Upper lobe of right lung (tissue), 1 donor: ENCODE measurements at regions not wholly inside any gene's neighbourhood (a gene's known extent, or its start where the extent isn't known, plus 50 kb on each side); places are given as distances from the start of the nearest gene placed in this dataset.
"Not testable (repeated sequence)": the region's sequence is repeated elsewhere in the genome, so short reads cannot be mapped to it uniquely, and the experiment has no call there.

Experiments
- ATAC-seq: fragments of 200-7000 bp; cut with Tn5 transposase; one replicate; pipeline ENCODE4 v1.9.1; 2020; ENCODE audit warnings: mild to moderate bottlenecking, moderate library complexity
- DNase-seq: peaks from one replicate; pipeline ENCODE4 v3.0.0-alpha.2; 2020
- H3K27ac ChIP-seq: fragments of 200-600 bp; one replicate; pipeline ENCODE4 v1.8.0; 2022
- H3K27me3 ChIP-seq: fragments of 200-600 bp; one replicate; pipeline ENCODE4 v1.8.0; 2022; ENCODE audit warnings: mild to moderate bottlenecking
- H3K36me3 ChIP-seq: fragments of 200-600 bp; one replicate; pipeline ENCODE4 v1.8.0; 2022
- H3K4me1 ChIP-seq: fragments of 200-600 bp; one replicate; pipeline ENCODE4 v1.8.0; 2022
- H3K4me3 ChIP-seq: fragments of 200-600 bp; one replicate; pipeline ENCODE4 v1.8.0; 2022; ENCODE audit warnings: mild to moderate bottlenecking
- H3K9me3 ChIP-seq: fragments of 200-600 bp; one replicate; pipeline ENCODE4 v1.8.0; 2022
- CTCF ChIP-seq: fragments of 200-600 bp; IDR thresholded peaks from one replicate; pipeline ENCODE4 v1.8.0; 2022; ENCODE audit warnings: antibody characterized with exemption
- intact Hi-C: fragments of 100-400 bp; cut with DNase I; formaldehyde crosslinking; loops from one replicate; pipeline ENCODE4 v1.11.0; 2022
- donor health status: DM: no; HTN: yes; CAD: no; lungs with severe emphysema.

- H3K4me1 ChIP-seq, result no peaks in the 10 kb centered on the region
- ATAC-seq (no peak), DNase-seq (no peak)
- no peak overlapping the region for H3K27ac ChIP-seq
- TF ChIP-seq CTCF, result no peak
- H3K27me3 ChIP-seq, result no peaks in the 10 kb centered on the region
- H3K36me3 ChIP-seq, result no peaks in the 10 kb centered on the region
- intact Hi-C loops, result no loop called here
- H3K4me3 ChIP-seq, result no peak overlapping the region
- H3K9me3 ChIP-seq, result no peaks in the 10 kb centered on the region
These were observed 61.4 kb upstream of the ENPEP start for GRCh38 chr4:110414561-110414920.

- H3K27ac ChIP-seq, ATAC-seq, H3K4me3 ChIP-seq, H3K27me3 ChIP-seq, H3K4me1 ChIP-seq, H3K36me3 ChIP-seq, DNase-seq, intact Hi-C loops, H3K9me3 ChIP-seq: not testable (repeated sequence)
These were observed 62.0 kb upstream of the ENPEP start for GRCh38 chr4:110413807-110414560.

- Histone ChIP-seq H3K4me3 (no peak overlapping the region), H3K36me3 (no peaks in the 10 kb centered on the region), H3K27ac (no peak overlapping the region), H3K9me3 (no peaks in the 10 kb centered on the region), H3K4me1 (no peaks in the 10 kb centered on the region), H3K27me3 (no peaks in the 10 kb centered on the region)
- DNase-seq (no peak), ATAC-seq (no peak)
- intact Hi-C loops, result no loop called here
- no peak for TF ChIP-seq CTCF
These were observed 63.4 kb upstream of the ENPEP start for GRCh38 chr4:110412354-110413065.

GRCh38 chr4:110411574-110412011 lies 64.4 kb upstream of the ENPEP start:
- no peaks in the 10 kb centered on the region for H3K36me3 ChIP-seq
- DNase-seq, result no peak
- no peaks in the 10 kb centered on the region for H3K4me1 ChIP-seq
- ATAC-seq, result no peak
- intact Hi-C loops, result no loop called here
- no peak overlapping the region for H3K4me3 ChIP-seq
- TF ChIP-seq CTCF, result no peak
- no peak overlapping the region for H3K27ac ChIP-seq
- H3K27me3 ChIP-seq, result no peaks in the 10 kb centered on the region
- no peaks in the 10 kb centered on the region for H3K9me3 ChIP-seq

GRCh38 chr4:110410853-110411573 lies 64.9 kb upstream of the ENPEP start:
- DNase-seq, intact Hi-C loops: not testable (repeated sequence)

GRCh38 chr4:110400086-110400485 lies 75.9 kb upstream of the ENPEP start:
- H3K27me3 ChIP-seq, result no peaks in the 10 kb centered on the region
- H3K4me3 ChIP-seq, result no peak overlapping the region
- intact Hi-C loops, result no loop called here
- no peak for ATAC-seq
- H3K27ac ChIP-seq, result no peak overlapping the region
- no peak for DNase-seq
- H3K9me3 ChIP-seq, result no peaks in the 10 kb centered on the region
- TF ChIP-seq CTCF, result no peak
- H3K36me3 ChIP-seq, result no peaks in the 10 kb centered on the region
- no peaks in the 10 kb centered on the region for H3K4me1 ChIP-seq

More at GRCh38 chr4:110410853-110411573, 64.9 kb upstream of the ENPEP start:
- not testable (repeated sequence) for ATAC-seq, H3K4me1 ChIP-seq, H3K4me3 ChIP-seq, H3K9me3 ChIP-seq, H3K36me3 ChIP-seq, H3K27me3 ChIP-seq, H3K27ac ChIP-seq

- H3K27me3 ChIP-seq, ATAC-seq, H3K36me3 ChIP-seq, H3K9me3 ChIP-seq, intact Hi-C loops, H3K4me1 ChIP-seq, H3K4me3 ChIP-seq, DNase-seq, H3K27ac ChIP-seq: not testable (repeated sequence)
These were observed 76.9 kb upstream of the ENPEP start for GRCh38 chr4:110399046-110399445.
